ENCODE measurements at regions not wholly inside any gene's neighbourhood (a gene's known extent, or its start where the extent isn't known, plus 50 kb on each side); places are given as distances from the start of the nearest gene placed in this dataset.

GRCh38 chr16:76970087-76970744 lies 220.8 kb upstream of the MON1B start:
- Histone ChIP-seq H3K4me3 (ENCODE audit: low read depth in 1 of 3, low read length in 3 of 3) (no peak overlapping the region), H3K27ac (ENCODE audit: low read depth in 1 of 3, low read length in 2 of 3) (no peak overlapping the region), H3K27me3 (ENCODE audit: control insufficient read depth in 3 of 3, insufficient read depth in 3 of 3, low read length in 3 of 3) (no peaks in the 10 kb centered on the region), H3K36me3 (ENCODE audit: control insufficient read depth in 3 of 3, insufficient read depth in 2 of 3, low read depth in 1 of 3, low read length in 3 of 3) (no peaks in the 10 kb centered on the region), H3K9me3 (ENCODE audit: control insufficient read depth in 2 of 2, insufficient read depth in 1 of 2, low read depth in 1 of 2, low read length in 1 of 2) (no peaks in the 10 kb centered on the region), H3K4me1 (ENCODE audit: control insufficient read depth in 3 of 3, insufficient read depth in 2 of 3, low read depth in 1 of 3, low read length in 2 of 3) (no peaks in the 10 kb centered on the region)
- 74 to 83% (median 79%) methylated on average over 5 of the region's 5 CpGs for WGBS, 3 donors
- DNase-seq (no peak), FAIRE-seq (no peak)

GRCh38 chr16:76970745-76971099 lies 220.3 kb upstream of the MON1B start:
- 30 to 59% (median 30%) methylated on average over 1 of the region's 1 CpG for WGBS, 3 donors
- Histone ChIP-seq H3K27me3 (ENCODE audit: control insufficient read depth in 3 of 3, insufficient read depth in 3 of 3, low read length in 3 of 3) (no peaks in the 10 kb centered on the region), H3K4me3 (ENCODE audit: low read depth in 1 of 3, low read length in 3 of 3) (no peak overlapping the region), H3K27ac (ENCODE audit: low read depth in 1 of 3, low read length in 2 of 3) (no peak overlapping the region), H3K4me1 (ENCODE audit: control insufficient read depth in 3 of 3, insufficient read depth in 2 of 3, low read depth in 1 of 3, low read length in 2 of 3) (no peaks in the 10 kb centered on the region), H3K36me3 (ENCODE audit: control insufficient read depth in 3 of 3, insufficient read depth in 2 of 3, low read depth in 1 of 3, low read length in 3 of 3) (no peaks in the 10 kb centered on the region), H3K9me3 (ENCODE audit: control insufficient read depth in 2 of 2, insufficient read depth in 1 of 2, low read depth in 1 of 2, low read length in 1 of 2) (no peaks in the 10 kb centered on the region)
- DNase-seq (no peak), FAIRE-seq (no peak)

GRCh38 chr16:76976101-76976500 lies 214.9 kb upstream of the MON1B start:
- no peak for DNase-seq
- Histone ChIP-seq H3K4me1 (ENCODE audit: control insufficient read depth in 3 of 3, insufficient read depth in 2 of 3, low read depth in 1 of 3, low read length in 2 of 3) (no peaks in the 10 kb centered on the region), H3K27me3 (ENCODE audit: control insufficient read depth in 3 of 3, insufficient read depth in 3 of 3, low read length in 3 of 3) (no peaks in the 10 kb centered on the region), H3K9me3 (ENCODE audit: control insufficient read depth in 2 of 2, insufficient read depth in 1 of 2, low read depth in 1 of 2, low read length in 1 of 2) (no peaks in the 10 kb centered on the region), H3K4me3 (ENCODE audit: low read depth in 1 of 3, low read length in 3 of 3) (no peak overlapping the region), H3K36me3 (ENCODE audit: control insufficient read depth in 3 of 3, insufficient read depth in 2 of 3, low read depth in 1 of 3, low read length in 3 of 3) (no peaks in the 10 kb centered on the region), H3K27ac (ENCODE audit: low read depth in 1 of 3, low read length in 2 of 3) (no peak overlapping the region)
- 62 to 69% (median 64%) methylated on average over 3 of the region's 3 CpGs for WGBS, 3 donors
- FAIRE-seq: no peak

- Histone ChIP-seq H3K4me1 (ENCODE audit: control insufficient read depth in 3 of 3, insufficient read depth in 2 of 3, low read depth in 1 of 3, low read length in 2 of 3) (no peaks in the 10 kb centered on the region), H3K9me3 (ENCODE audit: control insufficient read depth in 2 of 2, insufficient read depth in 1 of 2, low read depth in 1 of 2, low read length in 1 of 2) (no peaks in the 10 kb centered on the region), H3K4me3 (ENCODE audit: low read depth in 1 of 3, low read length in 3 of 3) (no peak overlapping the region), H3K36me3 (ENCODE audit: control insufficient read depth in 3 of 3, insufficient read depth in 2 of 3, low read depth in 1 of 3, low read length in 3 of 3) (no peaks in the 10 kb centered on the region), H3K27me3 (ENCODE audit: control insufficient read depth in 3 of 3, insufficient read depth in 3 of 3, low read length in 3 of 3) (no peaks in the 10 kb centered on the region), H3K27ac (ENCODE audit: low read depth in 1 of 3, low read length in 2 of 3) (no peak overlapping the region)
- FAIRE-seq (no peak), DNase-seq (no peak)
- WGBS, 3 donors: 75 to 86% (median 84%) methylated on average over 2 of the region's 2 CpGs
These were observed 214.2 kb upstream of the MON1B start for GRCh38 chr16:76976756-76977155.

GRCh38 chr16:76984196-76984595 lies 206.8 kb upstream of the MON1B start:
- Histone ChIP-seq H3K36me3 (ENCODE audit: control insufficient read depth in 3 of 3, insufficient read depth in 2 of 3, low read depth in 1 of 3, low read length in 3 of 3) (no peaks in the 10 kb centered on the region), H3K9me3 (ENCODE audit: control insufficient read depth in 2 of 2, insufficient read depth in 1 of 2, low read depth in 1 of 2, low read length in 1 of 2) (peaks cover 0 to 5% of the 10 kb centered on the region in 2 donors), H3K27ac (ENCODE audit: low read depth in 1 of 3, low read length in 2 of 3) (no peak overlapping the region), H3K4me1 (ENCODE audit: control insufficient read depth in 3 of 3, insufficient read depth in 2 of 3, low read depth in 1 of 3, low read length in 2 of 3) (no peaks in the 10 kb centered on the region), H3K27me3 (ENCODE audit: control insufficient read depth in 3 of 3, insufficient read depth in 3 of 3, low read length in 3 of 3) (no peaks in the 10 kb centered on the region), H3K4me3 (ENCODE audit: low read depth in 1 of 3, low read length in 3 of 3) (no peak overlapping the region)
- DNase-seq (peak in 1 of 2 donors; percentile 19), FAIRE-seq (no peak)
- WGBS, 3 donors: 23 to 48% (median 47%) methylated on average over 3 of the region's 3 CpGs

- 30 to 46% (median 41%) methylated on average over 4 of the region's 4 CpGs for WGBS, 3 donors
- peaks cover 0 to 5% of the 10 kb centered on the region in 2 donors for H3K9me3 ChIP-seq (ENCODE audit: control insufficient read depth in 2 of 2, insufficient read depth in 1 of 2, low read depth in 1 of 2, low read length in 1 of 2)
- no peaks in the 10 kb centered on the region for H3K27me3 ChIP-seq (ENCODE audit: control insufficient read depth in 3 of 3, insufficient read depth in 3 of 3, low read length in 3 of 3)
- H3K4me3 ChIP-seq (ENCODE audit: low read depth in 1 of 3, low read length in 3 of 3): no peak overlapping the region
- no peaks in the 10 kb centered on the region for H3K36me3 ChIP-seq (ENCODE audit: control insufficient read depth in 3 of 3, insufficient read depth in 2 of 3, low read depth in 1 of 3, low read length in 3 of 3)
- H3K27ac ChIP-seq (ENCODE audit: low read depth in 1 of 3, low read length in 2 of 3): no peak overlapping the region
- FAIRE-seq (no peak), DNase-seq (no peak)
- no peaks in the 10 kb centered on the region for H3K4me1 ChIP-seq (ENCODE audit: control insufficient read depth in 3 of 3, insufficient read depth in 2 of 3, low read depth in 1 of 3, low read length in 2 of 3)
These were observed 205.5 kb upstream of the MON1B start for GRCh38 chr16:76985392-76986045.

GRCh38 chr16:76988526-76988925 lies 202.5 kb upstream of the MON1B start:
- Histone ChIP-seq H3K27me3 (ENCODE audit: control insufficient read depth in 3 of 3, insufficient read depth in 3 of 3, low read length in 3 of 3) (no peaks in the 10 kb centered on the region), H3K36me3 (ENCODE audit: control insufficient read depth in 3 of 3, insufficient read depth in 2 of 3, low read depth in 1 of 3, low read length in 3 of 3) (no peaks in the 10 kb centered on the region), H3K9me3 (ENCODE audit: control insufficient read depth in 2 of 2, insufficient read depth in 1 of 2, low read depth in 1 of 2, low read length in 1 of 2) (peaks cover 0 to 5% of the 10 kb centered on the region in 2 donors), H3K27ac (ENCODE audit: low read depth in 1 of 3, low read length in 2 of 3) (no peak overlapping the region), H3K4me3 (ENCODE audit: low read depth in 1 of 3, low read length in 3 of 3) (no peak overlapping the region), H3K4me1 (ENCODE audit: control insufficient read depth in 3 of 3, insufficient read depth in 2 of 3, low read depth in 1 of 3, low read length in 2 of 3) (no peaks in the 10 kb centered on the region)
- no peak for DNase-seq
- 72 to 86% (median 78%) methylated on average over 2 of the region's 2 CpGs for WGBS, 3 donors
- no peak for FAIRE-seq

GRCh38 chr16:77002644-77003043 lies 188.3 kb upstream of the MON1B start:
- H3K9me3 ChIP-seq (ENCODE audit: control insufficient read depth in 2 of 2, insufficient read depth in 1 of 2, low read depth in 1 of 2, low read length in 1 of 2): no peaks in the 10 kb centered on the region
- H3K36me3 ChIP-seq (ENCODE audit: control insufficient read depth in 3 of 3, insufficient read depth in 2 of 3, low read depth in 1 of 3, low read length in 3 of 3): no peaks in the 10 kb centered on the region
- no peak overlapping the region for H3K4me3 ChIP-seq (ENCODE audit: low read depth in 1 of 3, low read length in 3 of 3)
- no peaks in the 10 kb centered on the region for H3K4me1 ChIP-seq (ENCODE audit: control insufficient read depth in 3 of 3, insufficient read depth in 2 of 3, low read depth in 1 of 3, low read length in 2 of 3)
- WGBS, 3 donors: 83 to 88% (median 85%) methylated on average over 4 of the region's 4 CpGs
- DNase-seq (no peak), FAIRE-seq (no peak)
- H3K27ac ChIP-seq (ENCODE audit: low read depth in 1 of 3, low read length in 2 of 3): no peak overlapping the region
- H3K27me3 ChIP-seq (ENCODE audit: control insufficient read depth in 3 of 3, insufficient read depth in 3 of 3, low read length in 3 of 3): no peaks in the 10 kb centered on the region

GRCh38 chr16:77009453-77009852 lies 181.5 kb upstream of the MON1B start:
- no peaks in the 10 kb centered on the region for H3K36me3 ChIP-seq (ENCODE audit: control insufficient read depth in 3 of 3, insufficient read depth in 2 of 3, low read depth in 1 of 3, low read length in 3 of 3)
- no peak overlapping the region for H3K27ac ChIP-seq (ENCODE audit: low read depth in 1 of 3, low read length in 2 of 3)
- DNase-seq (no peak), FAIRE-seq (no peak)
- no peaks in the 10 kb centered on the region for H3K27me3 ChIP-seq (ENCODE audit: control insufficient read depth in 3 of 3, insufficient read depth in 3 of 3, low read length in 3 of 3)
- no peak overlapping the region for H3K4me3 ChIP-seq (ENCODE audit: low read depth in 1 of 3, low read length in 3 of 3)
- H3K9me3 ChIP-seq (ENCODE audit: control insufficient read depth in 2 of 2, insufficient read depth in 1 of 2, low read depth in 1 of 2, low read length in 1 of 2): no peaks in the 10 kb centered on the region
- H3K4me1 ChIP-seq (ENCODE audit: control insufficient read depth in 3 of 3, insufficient read depth in 2 of 3, low read depth in 1 of 3, low read length in 2 of 3): no peaks in the 10 kb centered on the region
- 18 to 37% (median 26%) methylated on average over 6 of the region's 6 CpGs for WGBS, 3 donors
